IMR-90 (cell line): ENCODE measurements at regions not wholly inside any gene's neighbourhood (a gene's known extent, or its start where the extent isn't known, plus 50 kb on each side); places are given as distances from the start of the nearest gene placed in this dataset.
A peak's percentile ranks its signal among the peaks of the same experiment; 100 is the strongest.

Experiments used
- ATAC-seq: fragments of 200-7000 bp; cut with Tn5 transposase; 2 replicates; pipeline ENCODE4 v1.9.1; 2020; ENCODE audit warnings: low read depth, mild to moderate bottlenecking, moderate library complexity
- BruUV-seq: library from RNA; stranded (reverse); fragments of 400-500 nt; replicated peaks from 2 replicates; lab custom pipeline; 2021; lab: Mats Ljungman, UMichigan
- CTCF ChIA-PET: fragments of 300-600 bp; formaldehyde crosslinking; extraction: SDS; loops from one replicate; lab custom pipeline; 2021; ENCODE audit warnings: antibody characterized with exemption; lab: Yijun Ruan, JAX
- POLR2A ChIA-PET: fragments of 300-600 bp; sonication (Branson Sonifier 250); formaldehyde crosslinking; loops from one replicate; lab custom pipeline; 2022; ENCODE audit warnings: antibody characterized with exemption; ENCODE audit not compliant: unreplicated experiment; lab: Charles Lee
- DNase-seq: peaks from one replicate; pipeline ENCODE4 v3.0.0; 2013
- H2AFZ ChIP-seq: replicated peaks from 2 replicates; pipeline ENCODE3; 2013; ENCODE audit warnings: low read length, mild to moderate bottlenecking; ENCODE audit not compliant: poor library complexity
- H2AK5ac ChIP-seq: 2 replicates; pipeline ENCODE4 v1.6.1; 2013; ENCODE audit warnings: low read depth, low read length, inconsistent platforms
- H2AK9ac ChIP-seq: replicated peaks from 2 replicates; pipeline ENCODE3; 2013; ENCODE audit warnings: mild to moderate bottlenecking, low read depth, low read length, moderate library complexity; ENCODE audit not compliant: poor library complexity
- H2BK120ac ChIP-seq: 2 replicates; pipeline ENCODE4 v1.6.1; 2013; ENCODE audit warnings: low read depth, low read length, inconsistent platforms
- H2BK15ac ChIP-seq: 3 replicates; pipeline ENCODE4 v1.6.1; 2013; ENCODE audit warnings: low read depth, low read length, inconsistent platforms
- H2BK20ac ChIP-seq: 2 replicates; pipeline ENCODE4 v1.6.1; 2013; ENCODE audit warnings: low read depth, mild to moderate bottlenecking, inconsistent platforms, low read length, moderate library complexity
- H2BK5ac ChIP-seq: 2 replicates; pipeline ENCODE4 v1.6.1; 2013; ENCODE audit warnings: mild to moderate bottlenecking, low read depth, low read length, inconsistent platforms; ENCODE audit not compliant: poor library complexity, severe bottlenecking
- H3K14ac ChIP-seq: replicated peaks from 2 replicates; pipeline ENCODE4 v1.6.1; 2013; ENCODE audit warnings: low read depth, low read length, inconsistent platforms
- H3K18ac ChIP-seq: 2 replicates; pipeline ENCODE4 v1.6.1; 2013; ENCODE audit warnings: low read depth, low read length, control low read depth
- H3K23ac ChIP-seq: 2 replicates; pipeline ENCODE4 v1.6.1; 2013; ENCODE audit warnings: low read depth, low read length, inconsistent platforms
- H3K27ac ChIP-seq: 2 replicates; pipeline ENCODE4 v1.5.1; 2013; ENCODE audit warnings: mild to moderate bottlenecking, control low read depth, low read length; ENCODE audit not compliant: insufficient read depth
- H3K27me3 ChIP-seq: 2 replicates; pipeline ENCODE4 v1.6.1; 2013; ENCODE audit warnings: low read length; ENCODE audit not compliant: control insufficient read depth, insufficient read depth
- H3K36me3 ChIP-seq: 2 replicates; pipeline ENCODE4 v1.6.1; 2013; ENCODE audit warnings: low read length, mixed read lengths; ENCODE audit not compliant: control insufficient read depth, insufficient read depth
- H3K4ac ChIP-seq: 2 replicates; pipeline ENCODE4 v1.6.1; 2013; ENCODE audit warnings: low read depth, low read length, inconsistent platforms
- H3K4me1 ChIP-seq: 2 replicates; pipeline ENCODE4 v1.6.1; 2013; ENCODE audit warnings: low read length, mixed read lengths; ENCODE audit not compliant: control insufficient read depth, insufficient read depth
- H3K4me2 ChIP-seq: 2 replicates; pipeline ENCODE4 v1.6.1; 2013; ENCODE audit warnings: low read depth, mild to moderate bottlenecking, control low read depth, low read length, moderate library complexity
- H3K4me3 ChIP-seq: 2 replicates; pipeline ENCODE4 v1.5.1; 2013; ENCODE audit warnings: low read depth, mild to moderate bottlenecking, control low read depth, low read length, moderate library complexity; ENCODE audit not compliant: insufficient read depth
- H3K56ac ChIP-seq: 2 replicates; pipeline ENCODE4 v1.6.1; 2013; ENCODE audit warnings: low read length, inconsistent platforms; ENCODE audit not compliant: insufficient read depth; ENCODE audit errors: extremely low read depth
- H3K79me1 ChIP-seq, 2 experiments: 2 replicates each; pipeline ENCODE4 v1.6.1; 2013; ENCODE audit warnings: low read length in 2 of 2, inconsistent platforms in 1 of 2, low read depth in 1 of 2
- H3K9ac ChIP-seq: 2 replicates; pipeline ENCODE4 v1.6.1; 2013; ENCODE audit warnings: low read depth, low read length, control low read depth
- H3K9me1 ChIP-seq: 2 replicates; pipeline ENCODE4 v1.6.1; 2013; ENCODE audit warnings: low read length, inconsistent platforms; ENCODE audit not compliant: insufficient read depth
- H3K9me3 ChIP-seq: 2 replicates; pipeline ENCODE4 v1.6.1; 2013; ENCODE audit warnings: low read length; ENCODE audit not compliant: control insufficient read depth, insufficient read depth
- H4K20me1 ChIP-seq: 2 replicates; pipeline ENCODE4 v1.6.1; 2013; ENCODE audit warnings: low read length, inconsistent platforms; ENCODE audit not compliant: insufficient read depth
- H4K5ac ChIP-seq: 2 replicates; pipeline ENCODE4 v1.6.1; 2013; ENCODE audit warnings: mild to moderate bottlenecking, low read depth, low read length, control low read depth
- H4K8ac ChIP-seq, 2 experiments: 2 replicates each; pipeline ENCODE4 v1.6.1; 2013; ENCODE audit warnings: low read depth in 2 of 2, low read length in 2 of 2, control low read depth in 1 of 2, inconsistent platforms in 1 of 2
- H4K91ac ChIP-seq: 2 replicates; pipeline ENCODE4 v1.6.1; 2013; ENCODE audit warnings: low read depth, low read length, inconsistent platforms; ENCODE audit not compliant: insufficient read depth
- BHLHE40 ChIP-seq: fragments of 150-350 bp; IDR thresholded peaks from 2 replicates; pipeline ENCODE4 v1.6.1; 2016; ENCODE audit warnings: mild to moderate bottlenecking, low read depth, low read length
- CEBPB ChIP-seq: IDR thresholded peaks from 2 replicates; pipeline ENCODE4 v1.6.1; 2012; ENCODE audit warnings: low read depth, low read length, improper control_type of control experiment
- CHD1 ChIP-seq: IDR thresholded peaks from 2 replicates; pipeline ENCODE4 v1.6.1; 2012; ENCODE audit warnings: low read depth, low read length, improper control_type of control experiment
- FOS ChIP-seq: fragments of 150-350 bp; IDR thresholded peaks from 2 replicates; pipeline ENCODE4 v1.6.1; 2016; ENCODE audit warnings: low read depth, low read length
- MAFK ChIP-seq: IDR thresholded peaks from 2 replicates; pipeline ENCODE4 v1.6.1; 2012; ENCODE audit warnings: low read depth, low read length, improper control_type of control experiment
- MAZ ChIP-seq: IDR thresholded peaks from 2 replicates; pipeline ENCODE4 v1.6.1; 2012; ENCODE audit warnings: low read depth, mild to moderate bottlenecking, low read length, improper control_type of control experiment, moderate library complexity, borderline replicate concordance
- MXI1 ChIP-seq: IDR thresholded peaks from 2 replicates; pipeline ENCODE4 v1.6.1; 2012; ENCODE audit warnings: low read depth, mild to moderate bottlenecking, low read length, moderate library complexity, borderline replicate concordance
- NFE2L2 ChIP-seq: fragments of 150-350 bp; IDR thresholded peaks from 2 replicates; pipeline ENCODE4 v1.6.1; 2016; ENCODE audit warnings: low read depth, mild to moderate bottlenecking, low read length
- POLR2A ChIP-seq: IDR thresholded peaks from 2 replicates; pipeline ENCODE4 v1.6.1; 2012; ENCODE audit warnings: mild to moderate bottlenecking, low read depth, low read length
- RCOR1 ChIP-seq: IDR thresholded peaks from 2 replicates; pipeline ENCODE4 v1.6.1; 2012; ENCODE audit warnings: mild to moderate bottlenecking, low read length, improper control_type of control experiment; ENCODE audit not compliant: insufficient replicate concordance
- SMC3 ChIP-seq: fragments of 150-350 bp; IDR thresholded peaks from 2 replicates; pipeline ENCODE4 v1.6.1; 2016; ENCODE audit warnings: low read depth, mild to moderate bottlenecking, antibody characterized with exemption, low read length, moderate library complexity
- WGBS, 2 experiments: methylation state at CpG; one replicate each; pipeline versions ENCODE4 v1.1.5 to v1.1.7; 2013; ENCODE audit warnings: missing lambda C conversion rate in 2 of 2; ENCODE audit not compliant: insufficient read length in 1 of 2; ENCODE audit errors: extremely low coverage in 2 of 2; 5-methylcytosine and 5-hydroxymethylcytosine counted together
- dilution Hi-C: fragments of 300-500 bp; cut with HindIII; formaldehyde crosslinking; loops from one replicate; pipeline ENCODE4 v1.14.3; 2018; ENCODE audit warnings: low sequenced_read_pairs; ENCODE audit not compliant: unreplicated experiment
- in situ Hi-C: fragments of 300-500 bp; cut with MboI; formaldehyde crosslinking; loops from 3 replicates; pipeline ENCODE4 v1.14.3; 2019; ENCODE audit warnings: low sequenced_read_pairs, inconsistent platforms, mixed read lengths
- intact Hi-C: fragments of 100-400 bp; cut with micrococcal nuclease; formaldehyde crosslinking; loops from 2 replicates; pipeline ENCODE4 v1.10.0; 2022
- TF ChIP-seq, protein P1 (sequence below): fragments of 150-350 bp; IDR thresholded peaks from 2 replicates; pipeline ENCODE4 v1.6.1; 2017; ENCODE audit warnings: mild to moderate bottlenecking, antibody characterized with exemption, low read length, low read depth
- TF ChIP-seq, protein P2 (sequence below): conservative IDR thresholded peaks from 2 replicates; pipeline ENCODE4 v1.5.1; 2012; ENCODE audit warnings: mild to moderate bottlenecking, low read depth, low read length, improper control_type of control experiment
- TF ChIP-seq, protein P3 (sequence below): fragments of 150-350 bp; IDR thresholded peaks from 2 replicates; pipeline ENCODE4 v1.6.1; 2016; ENCODE audit warnings: low read depth, mild to moderate bottlenecking, low read length, moderate library complexity, borderline replicate concordance

DNA sequence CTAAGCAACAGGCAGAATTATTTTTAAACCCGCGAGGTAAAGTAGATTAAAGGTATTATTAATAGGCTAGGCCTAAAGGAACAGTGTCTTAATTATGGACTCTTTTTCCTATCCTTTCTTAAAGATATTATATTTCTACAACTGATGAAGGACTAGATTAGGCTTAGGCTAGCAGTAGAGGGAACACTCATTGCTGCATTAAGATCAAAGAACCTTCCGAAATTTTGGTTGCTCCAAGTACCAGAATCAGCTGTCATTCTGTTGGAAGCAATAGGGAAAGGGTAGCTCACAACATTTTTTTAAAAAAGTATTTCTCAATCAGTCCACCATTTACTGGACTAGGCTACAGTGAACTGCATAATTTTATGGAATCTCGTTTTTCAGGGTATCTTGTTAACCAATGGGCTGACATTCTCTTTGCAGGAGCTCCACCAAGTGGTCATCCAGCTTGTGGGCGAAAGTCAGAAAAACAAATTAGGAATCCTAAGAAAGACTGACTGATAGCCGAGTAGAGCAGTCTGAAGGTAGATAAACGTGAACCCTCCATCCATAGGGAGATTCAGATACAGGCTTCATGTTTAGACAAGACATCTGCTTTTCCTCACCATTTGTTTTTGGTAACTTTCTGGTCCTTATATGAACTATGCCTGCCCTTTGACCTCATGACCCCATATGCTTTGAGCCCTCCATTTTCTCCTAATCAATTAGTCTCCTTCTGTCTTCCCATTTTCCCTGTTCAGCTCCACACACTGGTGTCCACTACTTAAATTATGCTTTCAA is 103.6 kb upstream of the CHD1 start:
- H3K14ac ChIP-seq: peak overlapping the region; percentile 55; the same call in 1 of the 2 replicates
- H4K91ac ChIP-seq: no peak overlapping the region
- no peaks in the 10 kb centered on the region for H3K9me3 ChIP-seq
- dilution Hi-C loops (no loop called here), intact Hi-C loops (loop anchor here (1.0 to 10.0 kb wide), 4 partner anchors 28 to 258 kb away; partner anchors contain the start of gene RGMB), in situ Hi-C loops (loop anchor here (5.0 kb wide), 1 partner anchor 125 kb away; no protein-coding TSS in a partner anchor)
- 20% methylated on average over 1 of the region's 7 CpGs; no CpG with 5 or more reads in 1 of the 2 experiments for WGBS, 2 experiments
- ATAC-seq: peak; percentile 94
- H2AFZ ChIP-seq: peak overlapping the region; percentile 72
- no peak overlapping the region for H2BK20ac ChIP-seq
- H3K27ac ChIP-seq: no peak overlapping the region
- DNase-seq: peak; percentile 80
- H3K27me3 ChIP-seq: no peaks in the 10 kb centered on the region
- H3K56ac ChIP-seq: no peak overlapping the region
- POLR2A ChIA-PET: no interaction called here
- H3K4me1 ChIP-seq: peaks cover 4% of the 10 kb centered on the region; the same call in 1 of the 2 replicates
- no peak overlapping the region for H2AK9ac ChIP-seq
- no peak overlapping the region for H2BK15ac ChIP-seq
- H3K18ac ChIP-seq: no peak overlapping the region
- no TSS peak for BruUV-seq
- H3K4me2 ChIP-seq: peak overlapping the region; percentile 99
- no peak overlapping the region for H4K5ac ChIP-seq
- no peak overlapping the region for H3K9ac ChIP-seq
- CTCF ChIA-PET: interaction anchor here (0.6 to 1.6 kb wide), 11 partner anchors 13 to 178 kb away, joined by 3 to 8 read pairs (median 3); no protein-coding TSS in a partner anchor
- peak overlapping the region; percentile 55; the same call in 1 of the 2 replicates for H3K4me3 ChIP-seq
- no peaks in the 10 kb centered on the region for H3K79me1 ChIP-seq
- no peak overlapping the region for H3K23ac ChIP-seq
- H4K8ac ChIP-seq: peak overlapping the region in 1 of 2 experiments; percentile 61; a peak in 1 of 4 replicates
- no peaks in the 10 kb centered on the region for H3K9me1 ChIP-seq
- no peaks in the 10 kb centered on the region for H3K36me3 ChIP-seq
- no peak overlapping the region for H3K4ac ChIP-seq
- H4K20me1 ChIP-seq: no peaks in the 10 kb centered on the region
- H2BK5ac ChIP-seq: no peak overlapping the region
- H2BK120ac ChIP-seq: no peak overlapping the region
- H2AK5ac ChIP-seq: no peak overlapping the region
- TF ChIP-seq MXI1 (no peak), NFE2L2 (no peak), CEBPB (0 out of 2 replicates have a peak, but pooled peaks have one; percentile 41), CHD1 (no peak; the same call in 1 of the 2 replicates), RCOR1 (no peak), MAZ (no peak), FOS (no peak), MAFK (no peak), POLR2A (no peak), BHLHE40 (no peak), SMC3 (peak; percentile 85)
- TF ChIP-seq, protein P1, sequence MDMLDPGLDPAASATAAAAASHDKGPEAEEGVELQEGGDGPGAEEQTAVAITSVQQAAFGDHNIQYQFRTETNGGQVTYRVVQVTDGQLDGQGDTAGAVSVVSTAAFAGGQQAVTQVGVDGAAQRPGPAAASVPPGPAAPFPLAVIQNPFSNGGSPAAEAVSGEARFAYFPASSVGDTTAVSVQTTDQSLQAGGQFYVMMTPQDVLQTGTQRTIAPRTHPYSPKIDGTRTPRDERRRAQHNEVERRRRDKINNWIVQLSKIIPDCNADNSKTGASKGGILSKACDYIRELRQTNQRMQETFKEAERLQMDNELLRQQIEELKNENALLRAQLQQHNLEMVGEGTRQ: no peak
- TF ChIP-seq, protein P2, sequence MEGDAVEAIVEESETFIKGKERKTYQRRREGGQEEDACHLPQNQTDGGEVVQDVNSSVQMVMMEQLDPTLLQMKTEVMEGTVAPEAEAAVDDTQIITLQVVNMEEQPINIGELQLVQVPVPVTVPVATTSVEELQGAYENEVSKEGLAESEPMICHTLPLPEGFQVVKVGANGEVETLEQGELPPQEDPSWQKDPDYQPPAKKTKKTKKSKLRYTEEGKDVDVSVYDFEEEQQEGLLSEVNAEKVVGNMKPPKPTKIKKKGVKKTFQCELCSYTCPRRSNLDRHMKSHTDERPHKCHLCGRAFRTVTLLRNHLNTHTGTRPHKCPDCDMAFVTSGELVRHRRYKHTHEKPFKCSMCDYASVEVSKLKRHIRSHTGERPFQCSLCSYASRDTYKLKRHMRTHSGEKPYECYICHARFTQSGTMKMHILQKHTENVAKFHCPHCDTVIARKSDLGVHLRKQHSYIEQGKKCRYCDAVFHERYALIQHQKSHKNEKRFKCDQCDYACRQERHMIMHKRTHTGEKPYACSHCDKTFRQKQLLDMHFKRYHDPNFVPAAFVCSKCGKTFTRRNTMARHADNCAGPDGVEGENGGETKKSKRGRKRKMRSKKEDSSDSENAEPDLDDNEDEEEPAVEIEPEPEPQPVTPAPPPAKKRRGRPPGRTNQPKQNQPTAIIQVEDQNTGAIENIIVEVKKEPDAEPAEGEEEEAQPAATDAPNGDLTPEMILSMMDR: peak; percentile 90
- TF ChIP-seq, protein P3, sequence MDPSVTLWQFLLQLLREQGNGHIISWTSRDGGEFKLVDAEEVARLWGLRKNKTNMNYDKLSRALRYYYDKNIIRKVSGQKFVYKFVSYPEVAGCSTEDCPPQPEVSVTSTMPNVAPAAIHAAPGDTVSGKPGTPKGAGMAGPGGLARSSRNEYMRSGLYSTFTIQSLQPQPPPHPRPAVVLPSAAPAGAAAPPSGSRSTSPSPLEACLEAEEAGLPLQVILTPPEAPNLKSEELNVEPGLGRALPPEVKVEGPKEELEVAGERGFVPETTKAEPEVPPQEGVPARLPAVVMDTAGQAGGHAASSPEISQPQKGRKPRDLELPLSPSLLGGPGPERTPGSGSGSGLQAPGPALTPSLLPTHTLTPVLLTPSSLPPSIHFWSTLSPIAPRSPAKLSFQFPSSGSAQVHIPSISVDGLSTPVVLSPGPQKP: no peak
